ENCODE measurements at regions not wholly inside any gene's neighbourhood (a gene's known extent, or its start where the extent isn't known, plus 50 kb on each side); places are given as distances from the start of the nearest gene placed in this dataset.

- Histone ChIP-seq H3K36me3 (ENCODE audit: low read depth) (no peaks in the 10 kb centered on the region), H3K4me1 (ENCODE audit: low read depth) (no peaks in the 10 kb centered on the region), H3K4me3 (no peak overlapping the region), H3K9me3 (no peaks in the 10 kb centered on the region)
- intact Hi-C loops (cut with DNase I, micrococcal nuclease): no loop called here
- no peak for DNase-seq
- TF ChIP-seq CTCF (IDR thresholded peaks at IDR 0.05): no peak
- no peak for ATAC-seq
Observed at GRCh38 chr10:8221451-8221850, 167.0 kb downstream of the GATA3 start.

- H3K36me3 ChIP-seq (ENCODE audit: low read depth): no peaks in the 10 kb centered on the region
- intact Hi-C loops (cut with DNase I, micrococcal nuclease): no loop called here
- H3K9me3 ChIP-seq: no peaks in the 10 kb centered on the region
- ATAC-seq: no peak
- H3K4me3 ChIP-seq: no peak overlapping the region
- H3K4me1 ChIP-seq (ENCODE audit: low read depth): no peaks in the 10 kb centered on the region
- TF ChIP-seq CTCF (IDR thresholded peaks at IDR 0.05): no peak
- DNase-seq: no peak
Observed at GRCh38 chr10:8224591-8224990, 170.1 kb downstream of the GATA3 start.

- Histone ChIP-seq H3K36me3 (ENCODE audit: low read depth) (no peaks in the 10 kb centered on the region), H3K4me1 (ENCODE audit: low read depth) (no peaks in the 10 kb centered on the region), H3K4me3 (no peak overlapping the region), H3K9me3 (no peaks in the 10 kb centered on the region)
- intact Hi-C loops (cut with DNase I, micrococcal nuclease): no loop called here
- no peak for TF ChIP-seq CTCF (IDR thresholded peaks at IDR 0.05)
- no peak for DNase-seq
- ATAC-seq: no peak
Observed at GRCh38 chr10:8225187-8225586, 170.7 kb downstream of the GATA3 start.

GRCh38 chr10:8227246-8227645 is 172.8 kb downstream of the GATA3 start:
- Histone ChIP-seq H3K36me3 (ENCODE audit: low read depth) (no peaks in the 10 kb centered on the region), H3K4me3 (no peak overlapping the region), H3K4me1 (ENCODE audit: low read depth) (no peaks in the 10 kb centered on the region), H3K9me3 (no peaks in the 10 kb centered on the region)
- intact Hi-C loops (cut with DNase I, micrococcal nuclease): no loop called here
- no peak for ATAC-seq
- no peak for TF ChIP-seq CTCF (IDR thresholded peaks at IDR 0.05)
- DNase-seq: no peak

- intact Hi-C loops (cut with DNase I, micrococcal nuclease): no loop called here
- H3K4me3 ChIP-seq: no peak overlapping the region
- ATAC-seq: no peak
- H3K36me3 ChIP-seq (ENCODE audit: low read depth): no peaks in the 10 kb centered on the region
- no peak for TF ChIP-seq CTCF (IDR thresholded peaks at IDR 0.05)
- H3K9me3 ChIP-seq: no peaks in the 10 kb centered on the region
- no peaks in the 10 kb centered on the region for H3K4me1 ChIP-seq (ENCODE audit: low read depth)
- no peak for DNase-seq
Observed at GRCh38 chr10:8229153-8229552, 174.7 kb downstream of the GATA3 start.

GRCh38 chr10:8230902-8231301 is 176.4 kb downstream of the GATA3 start:
- no peaks in the 10 kb centered on the region for H3K36me3 ChIP-seq (ENCODE audit: low read depth)
- intact Hi-C loops (cut with DNase I, micrococcal nuclease): no loop called here
- no peak for DNase-seq
- no peaks in the 10 kb centered on the region for H3K4me1 ChIP-seq (ENCODE audit: low read depth)
- no peak for TF ChIP-seq CTCF (IDR thresholded peaks at IDR 0.05)
- H3K4me3 ChIP-seq: no peak overlapping the region
- ATAC-seq: no peak
- no peaks in the 10 kb centered on the region for H3K9me3 ChIP-seq

Data from mucosa of descending colon (tissue), 3 donors.